ENCODE measurements at regions not wholly inside any gene's neighbourhood (a gene's known extent, or its start where the extent isn't known, plus 50 kb on each side); places are given as distances from the start of the nearest gene placed in this dataset.

- Mint-ChIP-seq H3K4me3 (no peak overlapping the region), H3K4me1 (peaks cover 17% of the 10 kb centered on the region), H3K9me3 (no peaks in the 10 kb centered on the region), H3K36me3 (no peaks in the 10 kb centered on the region), H3K27ac (no peak overlapping the region), H3K27me3 (ENCODE audit: low read depth) (no peaks in the 10 kb centered on the region)
- no peak for TF ChIP-seq CTCF (IDR thresholded peaks at IDR 0.05; ENCODE audit: unreplicated experiment)
- DNase-seq (ENCODE audit: low spot score in 2 of 2, unreplicated experiment in 2 of 2) = no peak
Measured at GRCh38 chr12:88309546-88309945, 167.4 kb downstream of the TMTC3 start.

GRCh38 chr12:88310069-88310468, 168.0 kb downstream of the TMTC3 start:
- Mint-ChIP-seq H3K4me1 (peaks cover 16% of the 10 kb centered on the region), H3K27ac (no peak overlapping the region), H3K4me3 (no peak overlapping the region), H3K36me3 (no peaks in the 10 kb centered on the region), H3K27me3 (ENCODE audit: low read depth) (no peaks in the 10 kb centered on the region), H3K9me3 (no peaks in the 10 kb centered on the region)
- no peak for TF ChIP-seq CTCF (IDR thresholded peaks at IDR 0.05; ENCODE audit: unreplicated experiment)
- no peak for DNase-seq (ENCODE audit: low spot score in 2 of 2, unreplicated experiment in 2 of 2)

- Mint-ChIP-seq H3K27ac (no peak overlapping the region), H3K36me3 (no peaks in the 10 kb centered on the region)
- TF ChIP-seq CTCF (IDR thresholded peaks at IDR 0.05; ENCODE audit: unreplicated experiment) = no peak
Measured at GRCh38 chr12:88310666-88311065, 168.6 kb downstream of the TMTC3 start.

GRCh38 chr12:88313554-88313953, 171.4 kb downstream of the TMTC3 start:
- Mint-ChIP-seq H3K27ac (no peak overlapping the region), H3K27me3 (ENCODE audit: low read depth) (no peaks in the 10 kb centered on the region), H3K36me3 (no peaks in the 10 kb centered on the region), H3K4me3 (no peak overlapping the region), H3K4me1 (peaks cover 2% of the 10 kb centered on the region), H3K9me3 (peaks cover 5% of the 10 kb centered on the region)
- no peak for DNase-seq (ENCODE audit: low spot score in 2 of 2, unreplicated experiment in 2 of 2)
- no peak for TF ChIP-seq CTCF (IDR thresholded peaks at IDR 0.05; ENCODE audit: unreplicated experiment)

More at GRCh38 chr12:88310666-88311065, 168.6 kb downstream of the TMTC3 start:
- Mint-ChIP-seq H3K4me3 (no peak overlapping the region), H3K9me3 (peaks cover 4% of the 10 kb centered on the region), H3K4me1 (peaks cover 10% of the 10 kb centered on the region), H3K27me3 (ENCODE audit: low read depth) (no peaks in the 10 kb centered on the region)
- DNase-seq (ENCODE audit: low spot score in 2 of 2, unreplicated experiment in 2 of 2) = no peak

GRCh38 chr12:88314706-88315105, 172.6 kb downstream of the TMTC3 start:
- Mint-ChIP-seq H3K27ac (no peak overlapping the region), H3K4me3 (no peak overlapping the region), H3K9me3 (peaks cover 5% of the 10 kb centered on the region), H3K27me3 (ENCODE audit: low read depth) (no peaks in the 10 kb centered on the region), H3K4me1 (peaks cover 6% of the 10 kb centered on the region), H3K36me3 (no peaks in the 10 kb centered on the region)
- TF ChIP-seq CTCF (IDR thresholded peaks at IDR 0.05; ENCODE audit: unreplicated experiment) = no peak
- no peak for DNase-seq (ENCODE audit: low spot score in 2 of 2, unreplicated experiment in 2 of 2)

- no peaks in the 10 kb centered on the region for H3K27me3 Mint-ChIP-seq (ENCODE audit: low read depth)
- no peak overlapping the region for H3K4me3 Mint-ChIP-seq
- H3K27ac Mint-ChIP-seq = no peak overlapping the region
- no peak for DNase-seq (ENCODE audit: low spot score in 2 of 2, unreplicated experiment in 2 of 2)
- TF ChIP-seq CTCF (IDR thresholded peaks at IDR 0.05; ENCODE audit: unreplicated experiment) = no peak
- H3K9me3 Mint-ChIP-seq = peaks cover 13% of the 10 kb centered on the region
- H3K36me3 Mint-ChIP-seq = no peaks in the 10 kb centered on the region
- H3K4me1 Mint-ChIP-seq = peaks cover 6% of the 10 kb centered on the region
Measured at GRCh38 chr12:88318726-88319125, 176.6 kb downstream of the TMTC3 start.
